PC-9 (cell line): ENCODE measurements at regions not wholly inside any gene's neighbourhood (a gene's known extent, or its start where the extent isn't known, plus 50 kb on each side); places are given as distances from the start of the nearest gene placed in this dataset.

Source experiments
- BruUV-seq: library from RNA; stranded (reverse); fragments of 400-500 nt; replicated peaks from 2 replicates; lab custom pipeline; 2021; lab: Mats Ljungman, UMichigan
- CTCF ChIA-PET: fragments of 300-600 bp; sonication (Branson Sonifier 250); formaldehyde crosslinking; loops from one replicate; lab custom pipeline; 2022; ENCODE audit warnings: antibody characterized with exemption; lab: Charles Lee
- POLR2A ChIA-PET: fragments of 300-600 bp; sonication (Branson Sonifier 250); formaldehyde crosslinking; loops from one replicate; lab custom pipeline; 2022; ENCODE audit warnings: antibody characterized with exemption; ENCODE audit not compliant: unreplicated experiment; lab: Charles Lee
- DNase-seq, 2 experiments: peaks; one replicate each; pipeline versions ENCODE4 v3.0.0 to v3.0.0-alpha.2; 2015 to 2022; ENCODE audit warnings: mixed read lengths in 1 of 2
- H2AFZ ChIP-seq: fragments of 200-600 bp; sonication (generic); 2 replicates; pipeline ENCODE4 v1.8.1; 2017; ENCODE audit warnings: antibody characterized with exemption
- H3F3A ChIP-seq: fragments of 200-600 bp; sonication (generic); 2 replicates; pipeline ENCODE4 v1.8.1; 2017; ENCODE audit warnings: antibody characterized with exemption, mild to moderate bottlenecking, low read depth; ENCODE audit not compliant: insufficient read depth
- H3K27ac ChIP-seq: fragments of 200-600 bp; sonication (generic); 2 replicates; pipeline ENCODE4 v1.6.1; 2016; ENCODE audit warnings: mixed run types
- H3K27me3 ChIP-seq: fragments of 200-600 bp; sonication (generic); 2 replicates; pipeline ENCODE4 v1.6.1; 2016; ENCODE audit warnings: low read depth, mixed run types; ENCODE audit not compliant: insufficient read depth
- H3K36me3 ChIP-seq: fragments of 200-600 bp; sonication (generic); 2 replicates; pipeline ENCODE4 v1.6.1; 2016; ENCODE audit warnings: low read depth, mixed run types
- H3K4me1 ChIP-seq: fragments of 200-600 bp; sonication (generic); replicated peaks from 2 replicates; pipeline ENCODE4 v1.6.1; 2016; ENCODE audit warnings: mixed run types; ENCODE audit not compliant: insufficient read depth
- H3K4me2 ChIP-seq: fragments of 200-600 bp; sonication (generic); 2 replicates; pipeline ENCODE4 v1.6.1; 2017; ENCODE audit warnings: mixed run types
- H3K4me3 ChIP-seq: fragments of 200-600 bp; sonication (generic); 2 replicates; pipeline ENCODE4 v1.6.1; 2016; ENCODE audit warnings: mixed run types
- H3K79me2 ChIP-seq: fragments of 200-600 bp; sonication (generic); 2 replicates; pipeline ENCODE4 v1.6.1; 2017; ENCODE audit warnings: low read depth, mixed run types
- H3K9me2 ChIP-seq: fragments of 200-600 bp; sonication (generic); 2 replicates; pipeline ENCODE4 v1.8.1; 2017; ENCODE audit warnings: mild to moderate bottlenecking; ENCODE audit not compliant: insufficient read depth
- H3K9me3 ChIP-seq: fragments of 200-600 bp; sonication (generic); 2 replicates; pipeline ENCODE4 v1.8.1; 2016; ENCODE audit warnings: low read depth; ENCODE audit not compliant: insufficient read depth
- H4K20me1 ChIP-seq: fragments of 200-600 bp; sonication (generic); 2 replicates; pipeline ENCODE4 v1.8.1; 2017; ENCODE audit not compliant: insufficient read depth
- CTCF ChIP-seq: fragments of 200-600 bp; sonication (generic); conservative IDR thresholded peaks from 2 replicates; pipeline ENCODE4 v1.6.1; 2017; ENCODE audit warnings: mixed run types, antibody characterized with exemption, mild to moderate bottlenecking, moderate library complexity
- EZH2 ChIP-seq: fragments of 200-600 bp; sonication (generic); IDR thresholded peaks from 2 replicates; pipeline ENCODE4 v1.8.0; 2017; ENCODE audit warnings: antibody characterized with exemption, low read depth
- intact Hi-C: fragments of 100-400 bp; cut with micrococcal nuclease; formaldehyde crosslinking; loops from one replicate; pipeline ENCODE4 v1.10.0; 2022; ENCODE audit not compliant: unreplicated experiment

- TF ChIP-seq CTCF = no peak
- no peak for TF ChIP-seq EZH2
- no TSS peak for BruUV-seq
- no peaks in the 10 kb centered on the region for H3K79me2 ChIP-seq
- no peak for DNase-seq
- intact Hi-C loops = loop anchor here (2.0 kb wide), 1 partner anchor 14 kb away; no protein-coding TSS in a partner anchor
- ChIA-PET CTCF (no interaction called here), POLR2A (no interaction called here)
- peaks cover 11% of the 10 kb centered on the region for H3K4me1 ChIP-seq
- no peak overlapping the region for H3K27ac ChIP-seq
- no peak overlapping the region for H3K4me3 ChIP-seq
- H2AFZ ChIP-seq = peak overlapping the region; percentile 49; the same call in 1 of the 2 replicates
- H4K20me1 ChIP-seq = no peaks in the 10 kb centered on the region
- no peaks in the 10 kb centered on the region for H3K36me3 ChIP-seq
- no peaks in the 10 kb centered on the region; the same call in 1 of the 2 replicates for H3K9me3 ChIP-seq
- peaks cover 4% of the 10 kb centered on the region; the same call in 1 of the 2 replicates for H3K9me2 ChIP-seq
- H3K27me3 ChIP-seq = no peaks in the 10 kb centered on the region
- no peaks in the 10 kb centered on the region for H3F3A ChIP-seq
- no peak overlapping the region for H3K4me2 ChIP-seq
Measured at GRCh38 chr7:20560325-20561180, 54.9 kb upstream of the ABCB5 start.

DNA sequence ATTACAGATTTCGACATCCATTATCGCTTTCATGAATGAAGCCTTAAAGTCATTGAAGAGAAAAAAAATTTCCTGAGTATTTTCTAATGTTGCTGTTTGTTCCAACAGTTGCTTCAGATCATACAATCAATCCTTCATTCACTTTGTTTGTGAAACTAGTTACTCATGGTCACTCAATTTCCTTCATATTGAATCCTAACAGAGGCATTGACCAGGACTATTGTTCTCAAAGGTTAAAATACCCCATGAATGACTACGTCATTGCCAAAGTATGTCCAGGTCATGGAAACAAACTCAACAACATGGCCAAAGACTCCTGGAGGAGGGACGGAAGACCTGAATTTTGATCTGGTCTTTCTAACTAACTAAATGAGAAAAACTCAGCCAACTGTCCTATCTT, 54.0 kb upstream of the ABCB5 start:
- H3K4me1 ChIP-seq = peaks cover 11% of the 10 kb centered on the region
- H3K27me3 ChIP-seq = no peaks in the 10 kb centered on the region
- DNase-seq = peak in 1 of 2 experiments; percentile 61
- ChIA-PET POLR2A (no interaction called here), CTCF (no interaction called here)
- H3K79me2 ChIP-seq = no peaks in the 10 kb centered on the region
- H3K36me3 ChIP-seq = no peaks in the 10 kb centered on the region
- H3K4me2 ChIP-seq = no peak overlapping the region; the same call in 1 of the 2 replicates
- no TSS peak for BruUV-seq
- H3F3A ChIP-seq = no peaks in the 10 kb centered on the region
- H4K20me1 ChIP-seq = no peaks in the 10 kb centered on the region
- no peak for TF ChIP-seq CTCF
- no peak for TF ChIP-seq EZH2
- peak overlapping the region; percentile 49 for H2AFZ ChIP-seq
- no peak overlapping the region for H3K4me3 ChIP-seq
- H3K27ac ChIP-seq = no peak overlapping the region
- H3K9me2 ChIP-seq = peaks cover 9% of the 10 kb centered on the region; the same call in 1 of the 2 replicates
- intact Hi-C loops = loop anchor here (2.0 kb wide), 1 partner anchor 13 kb away; no protein-coding TSS in a partner anchor
- H3K9me3 ChIP-seq = no peaks in the 10 kb centered on the region; the same call in 1 of the 2 replicates

DNA sequence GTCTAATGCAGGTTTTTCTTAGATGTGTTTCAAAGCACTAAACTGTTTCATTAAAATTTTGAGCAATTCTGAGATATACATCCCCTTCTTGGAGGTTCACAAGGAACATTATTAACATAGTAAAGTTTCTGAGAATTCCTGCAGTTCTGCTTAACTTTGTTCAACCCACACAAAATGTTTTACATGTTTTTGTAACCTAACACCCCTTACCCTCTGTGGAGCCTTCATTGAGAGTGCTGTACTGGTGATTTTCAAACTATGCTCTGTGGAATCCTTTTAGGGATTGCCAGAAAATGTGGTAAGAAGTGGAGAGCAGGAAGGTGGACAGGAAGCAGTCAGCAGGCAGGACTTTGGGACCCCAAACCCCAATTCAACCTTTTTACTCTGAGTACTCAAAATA, 53.6 kb upstream of the ABCB5 start:
- Histone ChIP-seq H4K20me1 (no peaks in the 10 kb centered on the region), H3K27ac (no peak overlapping the region), H3K36me3 (no peaks in the 10 kb centered on the region), H3K4me1 (peaks cover 11% of the 10 kb centered on the region), H3K4me3 (no peak overlapping the region), H3K9me2 (peaks cover 9% of the 10 kb centered on the region; the same call in 1 of the 2 replicates), H3K4me2 (no peak overlapping the region), H2AFZ (peak overlapping the region; percentile 49), H3F3A (no peaks in the 10 kb centered on the region), H3K27me3 (no peaks in the 10 kb centered on the region), H3K9me3 (no peaks in the 10 kb centered on the region), H3K79me2 (no peaks in the 10 kb centered on the region)
- ChIA-PET POLR2A (no interaction called here), CTCF (no interaction called here)
- intact Hi-C loops = loop anchor here (2.0 kb wide), 1 partner anchor 13 kb away; no protein-coding TSS in a partner anchor
- TF ChIP-seq CTCF (no peak), EZH2 (no peak)
- BruUV-seq = no TSS peak
- no peak for DNase-seq
